AG10803 (cell line): ENCODE measurements at regions not wholly inside any gene's neighbourhood (a gene's known extent, or its start where the extent isn't known, plus 50 kb on each side); places are given as distances from the start of the nearest gene placed in this dataset.

ENCODE experiments used
- DNase-seq: peaks from one replicate; pipeline ENCODE4 v3.0.0; 2010; ENCODE audit warnings: low read depth
- H3K4me3 ChIP-seq: 2 replicates; pipeline ENCODE4 v1.5.1; 2011; ENCODE audit warnings: mild to moderate bottlenecking, low read length, control low read depth
- CTCF ChIP-seq: conservative IDR thresholded peaks from 2 replicates; pipeline ENCODE4 v1.5.1; 2011; ENCODE audit warnings: mild to moderate bottlenecking, low read length, control low read depth, inconsistent platforms

GRCh38 chr6:156281266-156281665 is 495.9 kb upstream of the ARID1B start:
- no peak for DNase-seq
- TF ChIP-seq CTCF, result no peak
- no peak overlapping the region for H3K4me3 ChIP-seq

- H3K4me3 ChIP-seq, result no peak overlapping the region
- TF ChIP-seq CTCF, result no peak
- no peak for DNase-seq
These were observed 497.1 kb upstream of the ARID1B start for GRCh38 chr6:156280065-156280464.

- DNase-seq, result peak; percentile 0
- TF ChIP-seq CTCF, result no peak
- H3K4me3 ChIP-seq, result no peak overlapping the region
These were observed 497.8 kb upstream of the ARID1B start for GRCh38 chr6:156279261-156279969.

GRCh38 chr6:156273065-156273711 is 504.0 kb upstream of the ARID1B start:
- TF ChIP-seq CTCF, result no peak
- DNase-seq, result no peak
- H3K4me3 ChIP-seq, result no peak overlapping the region

GRCh38 chr6:156269751-156270369 is 507.3 kb upstream of the ARID1B start:
- no peak for DNase-seq
- TF ChIP-seq CTCF, result no peak
- no peak overlapping the region for H3K4me3 ChIP-seq

- H3K4me3 ChIP-seq, result no peak overlapping the region
- no peak for TF ChIP-seq CTCF
- DNase-seq, result no peak
These were observed 508.3 kb upstream of the ARID1B start for GRCh38 chr6:156268849-156269248.

- TF ChIP-seq CTCF, result no peak
- DNase-seq, result no peak
- H3K4me3 ChIP-seq, result no peak overlapping the region
These were observed 515.2 kb upstream of the ARID1B start for GRCh38 chr6:156262014-156262413.
